ENCODE measurements at regions not wholly inside any gene's neighbourhood (a gene's known extent, or its start where the extent isn't known, plus 50 kb on each side); places are given as distances from the start of the nearest gene placed in this dataset.

- TF ChIP-seq CTCF (IDR thresholded peaks at IDR 0.05; ENCODE audit: insufficient read depth, low read depth, low read length) (no peak), EZH2 (IDR thresholded peaks at IDR 0.05; ENCODE audit: insufficient read depth, low read length) (no peak)
These were observed 607.6 kb upstream of the DPP6 start for GRCh38 chr7:153444641-153445040.
